ENCODE measurements at regions not wholly inside any gene's neighbourhood (a gene's known extent, or its start where the extent isn't known, plus 50 kb on each side); places are given as distances from the start of the nearest gene placed in this dataset.

GRCh38 chr10:28969413-28969812 lies 292.1 kb downstream of the BAMBI start:
- no peak overlapping the region for H3K27ac Mint-ChIP-seq
- no peak for TF ChIP-seq EZH2phosphoT487 (IDR thresholded peaks at IDR 0.05; ENCODE audit: unreplicated experiment)
- TF ChIP-seq JUNB (IDR thresholded peaks at IDR 0.05; ENCODE audit: unreplicated experiment): no peak
- no peak for TF ChIP-seq STAT1 (IDR thresholded peaks at IDR 0.05; ENCODE audit: unreplicated experiment)
- TF ChIP-seq REST (IDR thresholded peaks at IDR 0.05; ENCODE audit: unreplicated experiment): no peak
- TF ChIP-seq ZNF331 (CRISPR knock-in tag; IDR thresholded peaks at IDR 0.05; ENCODE audit: low read depth): no peak
- no peak for TF ChIP-seq ETS1 (IDR thresholded peaks at IDR 0.05)
- no peak for TF ChIP-seq ZNF114 (CRISPR knock-in tag; IDR thresholded peaks at IDR 0.05)

GRCh38 chr10:28970231-28970630 lies 292.9 kb downstream of the BAMBI start:
- no peak overlapping the region for H3K27ac Mint-ChIP-seq
- no peaks in the 10 kb centered on the region for H3K36me3 Mint-ChIP-seq (ENCODE audit: low read depth)
- no peak for TF ChIP-seq NANOG (IDR thresholded peaks at IDR 0.05; ENCODE audit: borderline replicate concordance)
- no peak for TF ChIP-seq STAT1 (IDR thresholded peaks at IDR 0.05; ENCODE audit: unreplicated experiment)
- TF ChIP-seq ETS1 (IDR thresholded peaks at IDR 0.05): no peak
- TF ChIP-seq ZNF462 (CRISPR knock-in tag; IDR thresholded peaks at IDR 0.05): no peak
- no peak for TF ChIP-seq POLR2AphosphoS5 (IDR thresholded peaks at IDR 0.05; ENCODE audit: low read depth)
- no peak for TF ChIP-seq EZH2phosphoT487 (IDR thresholded peaks at IDR 0.05; ENCODE audit: unreplicated experiment)

More at GRCh38 chr10:28969413-28969812, 292.1 kb downstream of the BAMBI start:
- Histone ChIP-seq H3K4me2 (no peak overlapping the region), H3K9me2 (ENCODE audit: insufficient read depth) (peaks cover 10% of the 10 kb centered on the region; the same call in 1 of the 2 replicates), H3K27me3 (ENCODE audit: insufficient read depth) (no peaks in the 10 kb centered on the region), H2AFZ (no peak overlapping the region), H3K4me3 (no peak overlapping the region), H4K20me1 (replicated peaks; ENCODE audit: insufficient read depth) (no peaks in the 10 kb centered on the region), H3F3A (replicated peaks; ENCODE audit: low read depth) (no peaks in the 10 kb centered on the region), H3K36me3 (ENCODE audit: insufficient read depth) (no peaks in the 10 kb centered on the region), H3K79me2 (replicated peaks; ENCODE audit: insufficient read depth) (no peaks in the 10 kb centered on the region), H3K27ac (ENCODE audit: low read depth) (no peak overlapping the region), H3K4me1 (ENCODE audit: insufficient read depth) (no peaks in the 10 kb centered on the region)
- peaks cover 6% of the 10 kb centered on the region for H3K27me3 Mint-ChIP-seq (ENCODE audit: insufficient read depth, low read depth, poor library complexity)
- no peaks in the 10 kb centered on the region for H3K36me3 Mint-ChIP-seq (ENCODE audit: low read depth)
- 0 out of 3 replicates have a peak, but pooled peaks cover 4% of the 10 kb centered on the region for H3K9me3 Mint-ChIP-seq
- no peak overlapping the region for H3K4me3 Mint-ChIP-seq
- DNase-seq (ENCODE audit: low spot score) (no peak), ATAC-seq (no peak)
- H3K4me1 Mint-ChIP-seq: no peaks in the 10 kb centered on the region

More at GRCh38 chr10:28970231-28970630, 292.9 kb downstream of the BAMBI start:
- Histone ChIP-seq H3K9me2 (ENCODE audit: insufficient read depth) (peaks cover 10% of the 10 kb centered on the region; the same call in 1 of the 2 replicates), H3K27ac (ENCODE audit: low read depth) (no peak overlapping the region), H3K4me3 (no peak overlapping the region), H3K4me2 (no peak overlapping the region), H4K20me1 (replicated peaks; ENCODE audit: insufficient read depth) (no peaks in the 10 kb centered on the region), H3K4me1 (ENCODE audit: insufficient read depth) (no peaks in the 10 kb centered on the region), H3K79me2 (replicated peaks; ENCODE audit: insufficient read depth) (no peaks in the 10 kb centered on the region), H3K27me3 (ENCODE audit: insufficient read depth) (no peaks in the 10 kb centered on the region), H3K36me3 (ENCODE audit: insufficient read depth) (no peaks in the 10 kb centered on the region), H3F3A (replicated peaks; ENCODE audit: low read depth) (no peaks in the 10 kb centered on the region), H2AFZ (no peak overlapping the region)
- ATAC-seq (no peak), DNase-seq (ENCODE audit: low spot score) (no peak)
- peaks cover under 1% of the 10 kb centered on the region; the same call in 2 of the 3 replicates for H3K4me1 Mint-ChIP-seq
- H3K9me3 Mint-ChIP-seq: 0 out of 3 replicates have a peak, but pooled peaks cover 4% of the 10 kb centered on the region
- H3K4me3 Mint-ChIP-seq: no peak overlapping the region
- H3K27me3 Mint-ChIP-seq (ENCODE audit: insufficient read depth, low read depth, poor library complexity): peaks cover 6% of the 10 kb centered on the region

Measured in GM23338 (cell line).